DMS114 treated with DMSO at 0.1 percent for 48 hours (cell line): ENCODE measurements at regions not wholly inside any gene's neighbourhood (a gene's known extent, or its start where the extent isn't known, plus 50 kb on each side); places are given as distances from the start of the nearest gene placed in this dataset.

ENCODE experiments used
- DNase-seq: peaks from one replicate; lab custom pipeline; 2025; ENCODE audit not compliant: unreplicated experiment; lab: John Stamatoyannopoulos, UW

DNA sequence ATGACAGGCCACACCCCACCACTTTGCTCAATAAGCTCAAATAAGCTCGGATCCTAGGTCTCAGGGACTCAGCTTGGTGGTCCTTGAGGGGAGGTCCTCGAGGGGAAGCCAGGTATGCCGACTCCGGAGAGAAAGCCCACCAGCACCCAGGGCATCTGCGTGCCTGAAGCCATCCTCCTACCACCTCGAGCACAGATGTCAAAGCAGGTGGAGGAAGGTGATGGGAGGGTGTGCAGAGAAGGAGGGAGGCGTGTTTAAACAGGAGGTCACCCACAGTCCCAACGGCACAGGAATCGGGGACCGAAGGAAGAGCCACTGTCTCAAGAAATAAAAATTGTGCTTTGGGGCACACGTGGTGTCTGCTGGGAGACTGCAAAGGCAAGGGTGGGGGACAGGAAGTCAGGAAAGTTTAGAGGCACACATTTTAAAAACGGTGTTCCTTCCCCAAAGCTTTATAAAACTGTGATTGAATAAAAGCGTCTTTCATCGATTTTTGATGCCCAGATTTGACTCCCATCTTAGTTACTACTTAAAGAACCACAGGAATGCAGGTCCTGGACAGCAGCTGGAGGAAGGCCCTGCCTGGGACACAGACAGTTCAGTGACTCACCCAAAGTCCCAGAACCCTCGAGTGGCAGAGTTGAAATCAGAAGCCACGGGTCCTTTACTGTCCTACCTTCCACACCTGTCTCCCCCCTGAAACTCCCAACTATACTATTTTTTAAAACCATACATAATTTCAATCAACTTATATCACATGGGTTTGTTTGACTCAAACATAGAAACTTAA, 221.0 kb upstream of the PDE10A start:
- no peak for DNase-seq

DNA sequence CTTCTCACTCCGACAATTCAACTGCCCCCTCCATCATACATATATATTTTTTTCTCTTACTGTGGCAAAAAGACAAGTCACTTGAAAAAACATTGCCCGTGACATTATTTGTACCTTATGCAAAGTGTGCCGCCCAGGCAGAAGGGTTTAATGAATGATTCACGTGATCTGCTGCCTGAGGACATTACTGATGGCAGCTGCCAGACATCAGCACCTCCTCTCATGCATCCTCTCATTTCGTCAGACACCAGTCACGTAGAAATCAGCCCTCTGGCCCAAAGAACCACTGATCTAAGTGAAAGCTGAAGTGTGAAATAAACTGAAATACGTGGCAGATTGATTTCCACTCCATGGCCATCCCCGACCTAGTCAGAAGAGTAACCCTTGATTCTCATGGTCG, 218.8 kb upstream of the PDE10A start:
- no peak for DNase-seq

DNA sequence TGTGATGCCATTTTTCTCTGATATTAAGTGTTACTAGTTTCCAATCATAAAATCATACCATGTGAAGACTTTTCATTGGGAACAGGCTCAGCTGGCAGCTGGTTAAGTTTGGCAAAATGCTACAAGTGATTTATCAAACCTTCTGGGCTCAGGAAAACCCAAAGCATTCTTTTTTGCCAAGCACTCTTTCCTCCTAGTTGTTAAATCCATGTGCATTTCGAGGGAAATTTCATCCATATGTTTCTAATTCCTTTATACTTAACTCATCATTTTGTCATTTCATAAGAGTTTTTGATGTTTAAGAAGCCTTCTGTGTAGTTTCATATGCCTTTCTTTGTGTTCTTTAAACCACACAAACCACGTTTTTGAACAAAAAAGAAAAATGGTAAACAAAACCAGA, 217.6 kb upstream of the PDE10A start:
- DNase-seq: no peak

DNA sequence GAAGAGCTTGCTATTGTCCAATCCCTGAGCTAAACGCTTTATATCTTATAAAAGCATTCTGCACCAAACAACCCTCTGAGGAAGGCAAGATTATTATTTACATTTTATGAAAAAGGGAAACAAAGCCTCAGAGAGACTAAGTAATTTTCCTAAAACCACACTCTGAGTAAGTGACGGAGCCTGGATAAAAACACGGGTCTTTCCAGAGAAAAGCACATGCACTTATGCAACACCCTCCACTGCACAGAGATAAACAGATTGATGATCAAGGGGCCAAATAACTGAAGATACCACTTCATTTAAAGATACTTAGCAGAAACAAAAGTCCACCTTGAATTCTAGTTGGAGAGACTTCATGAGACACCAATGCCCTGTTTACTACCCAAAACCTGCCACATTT, 214.7 kb upstream of the PDE10A start:
- no peak for DNase-seq

DNA sequence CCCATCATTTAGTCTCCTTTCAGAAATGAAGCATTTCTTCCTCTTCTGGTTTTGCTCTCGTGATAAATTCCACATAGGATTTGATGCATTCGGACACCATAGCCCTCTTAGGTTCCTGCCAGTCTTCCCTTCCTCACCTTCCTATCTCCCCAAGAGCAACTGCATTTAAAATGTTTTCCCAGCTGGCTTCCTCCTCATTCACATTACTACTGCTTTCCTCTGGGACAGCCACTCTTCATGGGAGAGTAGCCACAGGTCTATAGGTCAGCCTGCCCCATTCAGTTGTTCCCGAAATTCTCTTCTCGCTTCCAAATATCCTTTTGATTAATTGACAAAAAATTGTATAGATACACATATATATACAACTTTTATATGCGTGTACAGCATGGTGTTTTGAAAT, 214.2 kb upstream of the PDE10A start:
- DNase-seq: no peak

DNA sequence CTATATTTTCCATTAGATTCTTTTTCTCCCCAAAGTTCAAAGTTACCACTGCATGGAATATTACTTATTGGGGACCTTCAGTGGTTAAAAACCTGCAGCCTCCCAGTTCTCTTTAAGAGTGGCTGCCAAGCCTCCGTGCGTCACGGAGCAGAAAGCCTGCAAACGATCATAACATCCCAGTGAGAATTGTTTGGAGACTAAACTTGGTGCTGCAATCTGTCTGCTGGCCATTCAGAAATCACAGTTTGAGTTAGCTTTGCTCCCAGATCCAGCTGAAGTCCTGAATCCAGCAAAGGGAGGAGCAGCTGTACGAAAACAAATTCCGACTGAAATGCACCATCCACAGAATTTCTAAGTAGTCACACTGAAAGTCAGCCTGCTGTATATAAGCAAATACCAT, 213.5 kb upstream of the PDE10A start:
- DNase-seq: no peak

DNA sequence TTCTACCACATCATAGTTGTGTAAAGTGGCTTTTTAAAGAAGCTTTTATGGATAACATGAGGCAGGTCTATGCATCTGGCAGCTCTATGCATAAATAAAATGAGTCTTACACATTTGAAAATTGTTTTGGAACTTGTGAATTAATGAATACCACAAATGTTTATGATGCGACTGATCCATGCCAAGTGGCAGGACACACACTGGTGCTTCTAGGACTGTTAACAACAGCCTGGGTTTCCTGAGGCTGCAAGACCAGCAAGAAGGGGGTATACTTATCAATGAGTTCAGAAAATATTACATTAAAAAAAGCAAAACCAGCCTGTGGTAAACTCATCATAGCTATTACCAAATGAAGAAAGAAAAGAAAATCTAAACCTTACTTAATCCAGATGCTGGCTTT, 212.9 kb upstream of the PDE10A start:
- DNase-seq: no peak

DNA sequence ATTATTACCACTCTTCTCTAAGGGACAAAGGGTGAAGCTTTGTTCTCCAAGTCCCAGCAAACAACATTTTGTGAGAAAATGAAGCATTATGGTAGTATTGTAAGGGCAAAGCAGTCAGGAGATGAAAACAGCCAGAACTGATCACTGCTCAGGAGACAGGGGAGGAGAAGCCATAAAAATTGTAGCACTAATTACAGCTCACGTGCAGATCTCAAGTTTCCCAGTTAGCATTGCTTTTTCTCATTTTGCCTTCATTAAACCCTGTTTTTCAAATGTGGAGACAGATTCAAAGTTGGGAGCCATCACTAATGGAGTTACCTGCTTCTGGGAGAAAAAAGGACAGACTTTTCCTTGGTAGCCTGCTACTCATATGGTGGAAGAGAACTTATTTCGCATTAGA, 210.9 kb upstream of the PDE10A start:
- no peak for DNase-seq

DNA sequence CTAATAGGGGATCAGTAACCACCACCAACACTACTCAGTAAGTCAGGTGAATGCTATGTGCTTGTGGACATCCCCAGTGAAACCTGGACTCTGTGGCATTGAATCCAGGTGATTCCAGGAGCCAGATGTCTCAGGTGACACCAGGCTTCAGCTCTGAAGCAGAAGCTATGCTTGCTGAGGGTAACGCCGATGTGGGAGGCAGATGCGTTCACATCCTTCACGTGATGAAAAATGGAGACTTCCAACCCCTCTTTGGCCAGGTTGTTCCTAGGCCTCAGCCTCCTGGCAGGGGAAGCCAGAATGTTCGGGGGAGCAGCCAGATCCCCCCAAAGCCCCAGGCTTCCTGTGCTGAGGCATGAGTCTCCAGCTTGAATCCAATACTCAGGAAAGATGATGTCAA, 209.8 kb upstream of the PDE10A start:
- DNase-seq: no peak

DNA sequence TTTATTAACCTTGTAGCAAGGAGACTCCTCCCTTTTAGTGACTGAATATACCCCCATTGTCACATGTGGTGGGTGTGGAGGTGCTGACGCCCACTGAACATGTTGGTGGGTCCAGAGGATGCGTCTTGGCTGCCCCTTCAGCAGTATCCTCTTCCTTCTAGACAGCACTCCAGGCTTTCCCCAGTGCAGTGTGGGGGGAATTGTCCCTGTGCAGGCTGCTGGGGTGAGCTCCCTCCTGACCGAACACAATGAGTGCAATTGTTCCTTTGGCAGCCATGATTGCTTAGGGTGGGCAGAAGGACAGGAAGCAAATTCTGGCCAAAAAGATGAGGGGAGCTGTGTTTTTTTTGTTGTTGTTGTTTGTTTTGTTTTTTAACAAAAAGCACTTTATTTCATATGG, 209.3 kb upstream of the PDE10A start:
- DNase-seq: no peak

DNA sequence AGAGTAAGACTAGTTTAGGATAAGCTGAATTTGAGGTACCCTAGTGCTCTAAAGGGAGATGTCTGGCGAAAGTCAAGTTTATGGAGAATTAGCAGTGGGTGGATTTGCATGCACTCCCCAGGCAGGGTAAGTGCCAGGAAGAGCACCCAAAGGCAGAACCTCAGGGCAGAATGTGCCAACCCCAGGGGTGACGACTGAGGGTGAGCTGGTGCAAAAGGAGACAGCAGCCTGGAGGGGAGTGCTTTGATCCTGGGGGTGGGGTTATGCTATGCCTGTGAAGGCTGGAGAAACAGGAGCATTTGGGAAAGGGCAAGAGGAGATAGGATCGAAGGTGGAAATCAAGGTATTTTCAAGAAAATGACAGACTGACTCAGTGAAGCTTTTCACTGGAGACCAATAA, 208.5 kb upstream of the PDE10A start:
- no peak for DNase-seq

DNA sequence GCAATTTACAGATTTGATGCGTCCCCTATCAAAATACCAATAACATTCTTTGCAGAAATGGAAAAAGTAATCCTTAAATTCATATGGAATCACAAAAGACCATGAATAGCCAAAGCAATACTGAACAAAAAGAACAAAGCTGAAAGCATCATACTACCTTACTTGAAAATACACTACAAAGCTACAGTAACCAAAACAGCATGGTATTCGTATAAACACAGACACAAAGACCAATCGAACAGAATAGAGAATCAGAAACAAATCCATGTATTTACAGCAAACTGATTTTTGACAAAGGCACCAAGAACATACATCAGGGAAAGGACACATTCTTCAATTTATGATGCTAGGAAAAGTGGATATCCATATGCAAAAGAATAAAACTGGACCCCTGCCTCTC, 206.5 kb upstream of the PDE10A start:
- no peak for DNase-seq

DNA sequence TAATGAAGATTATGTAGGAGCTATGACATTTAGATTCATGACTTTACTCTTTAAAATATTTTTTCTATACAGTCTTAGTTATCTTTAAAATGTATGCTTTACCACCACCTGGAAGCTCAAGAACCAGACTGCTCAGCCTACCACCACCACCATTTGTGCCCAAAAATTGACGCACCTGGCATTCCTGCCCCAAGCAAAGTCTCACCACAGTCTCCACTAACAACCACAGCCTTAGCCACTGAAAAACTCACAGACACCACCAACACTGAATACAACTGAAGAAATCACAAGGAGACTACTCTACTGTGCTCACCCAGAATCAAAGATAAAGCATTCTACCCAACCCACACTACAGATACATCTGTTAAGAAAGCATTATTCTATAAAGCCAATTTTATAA, 201.9 kb upstream of the PDE10A start:
- DNase-seq: no peak

DNA sequence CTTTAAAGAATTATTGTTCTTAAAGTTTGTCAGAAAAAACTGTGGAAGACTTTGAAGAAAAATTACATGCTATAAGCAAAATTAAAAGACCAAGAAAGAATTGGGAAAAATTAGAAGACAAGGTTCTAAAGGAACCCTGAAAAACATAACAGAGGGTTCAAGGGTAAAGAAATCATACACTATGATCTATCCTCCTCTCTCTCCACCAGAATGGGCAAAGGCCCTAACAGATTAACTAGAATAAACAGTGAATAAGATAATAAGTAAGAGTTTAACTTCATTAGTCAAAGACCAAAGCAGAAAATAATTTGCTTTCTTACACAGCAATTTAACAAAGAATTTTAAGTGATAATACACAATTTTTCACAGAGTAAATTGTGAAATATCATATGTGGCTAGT, 201.2 kb upstream of the PDE10A start:
- DNase-seq: no peak

DNA sequence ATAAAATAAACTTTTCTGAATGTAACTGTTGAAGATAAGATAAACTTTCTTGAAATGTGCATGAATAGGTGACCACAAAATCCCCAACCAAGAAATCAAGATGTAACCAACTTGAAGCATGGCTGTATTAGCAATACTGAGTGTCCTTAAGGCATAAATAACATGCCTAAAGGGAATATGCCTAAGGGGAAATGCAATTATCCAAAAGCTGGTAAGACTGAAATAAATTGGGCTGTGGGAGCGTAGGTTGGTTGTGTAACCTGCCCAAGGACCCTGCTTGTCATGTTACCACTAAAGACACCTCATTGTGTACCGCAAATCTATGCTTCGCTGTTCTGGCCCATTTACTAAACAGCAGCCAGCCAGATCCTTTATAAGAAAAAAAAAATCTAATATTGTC, 200.8 kb upstream of the PDE10A start:
- DNase-seq: no peak

DNA sequence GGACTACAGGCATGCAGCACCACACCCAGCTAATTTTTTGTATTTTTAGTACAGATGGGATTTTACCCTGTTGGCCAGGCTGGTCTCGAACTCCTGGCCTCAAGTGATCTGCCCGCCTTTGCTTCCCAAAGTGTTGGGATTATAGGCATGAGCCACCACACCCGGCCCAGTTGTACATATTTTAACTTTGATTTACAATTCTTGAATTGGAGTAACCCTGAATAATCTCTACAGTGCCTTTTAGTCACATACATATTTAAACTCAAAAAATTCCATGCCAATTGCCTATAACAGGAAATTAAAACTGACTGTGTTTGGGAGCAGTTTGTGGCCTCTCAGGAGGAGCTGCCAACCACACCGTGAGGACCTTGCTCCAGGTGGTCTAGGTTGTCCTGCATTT, 199.8 kb upstream of the PDE10A start:
- DNase-seq: no peak

DNA sequence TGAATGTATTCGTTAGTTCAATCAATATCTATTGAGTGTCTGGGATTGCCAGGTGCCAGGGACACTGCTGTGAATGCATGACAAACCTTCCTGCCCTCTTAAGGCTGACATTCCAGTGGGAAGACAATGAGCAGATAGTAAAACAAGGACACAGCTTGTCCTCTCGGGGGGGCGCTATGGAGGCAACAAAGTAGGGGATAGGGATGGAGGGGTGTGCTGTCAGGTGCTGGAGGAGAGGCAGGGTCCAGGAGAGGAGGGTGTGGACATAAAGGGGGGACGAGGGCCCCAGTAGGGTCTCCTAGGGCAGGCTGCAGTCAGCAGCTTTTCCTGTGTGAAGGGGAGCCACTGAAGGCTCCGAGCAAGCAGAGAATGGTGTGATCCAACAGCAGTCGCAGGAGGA, 198.2 kb upstream of the PDE10A start:
- no peak for DNase-seq

DNA sequence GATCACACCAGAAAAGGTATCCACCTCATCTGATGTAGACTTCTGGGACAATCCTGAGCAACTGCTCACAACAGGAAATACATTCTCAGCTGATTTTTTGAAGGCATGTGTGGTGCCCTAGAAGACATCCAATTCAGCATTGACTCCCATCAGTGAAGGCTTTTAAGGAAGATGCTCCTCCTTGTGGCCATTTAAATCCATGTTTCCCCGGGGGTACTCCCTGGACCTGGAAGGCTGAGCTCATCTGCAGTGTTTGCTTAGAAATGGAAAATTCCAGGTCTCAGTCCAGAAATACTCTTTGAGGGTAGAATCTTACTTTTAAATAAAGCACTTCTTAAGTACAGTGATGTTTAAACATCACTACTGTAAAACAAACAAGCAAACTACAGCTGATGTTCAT, 195.5 kb upstream of the PDE10A start:
- no peak for DNase-seq

DNA sequence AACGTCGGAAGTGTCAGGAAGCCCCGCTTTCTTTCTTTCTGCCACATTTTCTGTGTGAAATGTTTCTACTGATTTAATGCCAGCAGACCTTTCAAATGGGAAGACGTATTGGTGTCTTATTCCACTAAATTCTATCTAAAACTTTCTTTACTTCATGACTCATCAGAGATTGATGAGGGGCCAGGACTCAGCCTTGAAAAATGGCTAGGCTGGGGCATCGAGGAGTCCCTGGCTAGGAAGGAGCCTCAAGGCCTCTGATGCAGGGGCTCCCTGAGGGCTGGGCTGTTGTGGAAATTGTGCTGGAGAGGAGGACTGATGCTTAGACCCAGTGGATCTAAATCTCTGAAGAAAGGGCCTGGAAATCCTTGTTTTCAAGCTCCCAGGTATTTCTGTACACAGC, 192.8 kb upstream of the PDE10A start:
- no peak for DNase-seq

DNA sequence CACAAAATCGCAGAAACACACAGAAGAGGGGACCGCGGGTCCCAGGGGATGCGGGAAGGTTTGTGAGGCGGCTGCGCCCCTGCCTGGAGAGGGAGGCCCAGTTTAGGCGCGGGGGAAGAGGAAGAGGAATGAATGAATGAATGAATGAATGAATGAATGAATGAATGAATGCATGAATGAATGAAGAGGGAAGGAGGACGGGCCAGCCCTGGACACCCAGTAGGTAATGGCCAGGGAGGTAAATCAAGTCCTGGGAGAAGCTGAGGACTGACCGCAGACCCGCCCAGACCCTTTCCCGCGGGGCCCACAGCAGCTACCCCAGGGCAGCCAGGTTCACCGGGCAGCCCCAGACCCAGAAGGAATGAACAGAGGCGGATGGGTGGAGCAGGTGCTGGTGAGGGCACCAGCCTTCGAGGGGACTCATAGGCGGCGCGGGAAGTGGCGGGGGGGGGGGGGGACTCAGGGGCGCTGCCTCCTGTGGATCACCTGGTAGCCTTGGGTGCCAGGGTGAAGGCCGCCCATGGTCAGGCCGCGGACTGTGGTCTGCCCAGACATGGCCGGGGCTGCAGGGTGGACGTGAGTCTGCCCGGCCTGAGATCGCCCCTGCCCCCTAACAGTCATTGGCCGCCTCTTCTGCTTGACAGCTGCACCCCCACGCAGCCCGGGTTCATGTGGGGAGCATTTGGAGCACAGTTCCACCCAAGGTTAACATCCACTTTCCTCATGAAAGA, 192.0 kb upstream of the PDE10A start:
- DNase-seq: no peak

DNA sequence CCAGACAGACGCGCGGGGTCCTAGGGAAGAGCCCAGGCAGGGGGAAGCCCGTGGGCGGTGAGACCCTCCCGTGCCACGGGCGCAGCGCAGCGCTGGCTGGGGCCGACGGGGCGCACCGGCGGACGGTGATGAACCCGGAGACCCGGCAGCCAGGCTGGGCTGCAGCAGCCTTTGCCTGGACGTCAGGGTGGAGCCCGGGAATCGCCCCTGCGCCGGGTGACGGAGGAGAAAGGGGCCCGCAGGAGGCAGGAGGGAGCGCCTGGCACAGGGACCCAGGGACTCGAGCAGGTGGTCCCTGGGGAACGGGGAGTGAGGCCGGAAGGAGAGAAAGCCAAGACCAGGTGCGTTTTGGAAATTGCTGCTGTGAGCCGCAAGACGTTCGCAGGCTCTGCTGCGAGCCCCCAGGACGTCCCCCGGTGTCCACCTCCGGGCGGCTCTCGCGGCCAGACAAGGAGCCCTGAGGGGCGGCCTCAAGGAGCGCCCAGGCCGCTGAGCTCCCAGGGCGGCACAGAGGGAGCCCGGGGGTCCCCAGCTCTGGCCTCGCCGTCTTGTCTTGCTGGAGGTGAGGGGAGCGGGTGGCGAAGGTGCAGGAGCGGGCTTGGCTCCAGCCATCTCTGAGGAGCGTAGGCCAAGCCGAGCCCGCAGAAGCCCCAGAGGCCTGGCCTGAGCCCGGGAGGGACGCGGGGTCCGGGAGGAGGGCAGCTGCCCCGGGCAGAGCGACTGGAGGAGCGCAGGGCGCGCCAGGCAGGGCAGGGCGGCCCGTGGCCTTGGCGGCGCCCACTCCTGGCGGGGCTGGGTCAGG, 191.2 kb upstream of the PDE10A start:
- no peak for DNase-seq

DNA sequence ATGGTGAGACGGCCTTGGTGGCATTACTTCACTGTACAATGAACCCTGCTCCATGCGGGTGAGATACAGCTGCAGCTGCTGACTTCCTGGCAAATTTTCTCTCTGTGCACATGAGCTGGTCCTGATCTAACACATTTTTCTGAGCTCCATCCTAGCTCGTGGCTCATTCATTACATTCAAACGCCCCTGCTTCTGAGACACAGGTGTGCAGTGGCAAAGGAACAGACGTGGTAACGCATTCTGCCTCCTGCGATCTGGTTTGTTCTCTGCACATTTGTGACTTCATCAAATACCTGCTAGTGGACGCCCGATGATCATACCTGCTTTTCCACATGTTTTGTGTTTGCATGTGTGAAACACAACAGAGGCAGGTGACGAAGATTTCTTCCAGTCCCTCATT, 189.6 kb upstream of the PDE10A start:
- DNase-seq: no peak
